HL-60 (cell line): ENCODE measurements at regions not wholly inside any gene's neighbourhood (a gene's known extent, or its start where the extent isn't known, plus 50 kb on each side); places are given as distances from the start of the nearest gene placed in this dataset.

Experiments
- TF ChIP-seq, protein P1 (sequence below): IDR thresholded peaks from one replicate; pipeline ENCODE4 v1.5.1; 2011; ENCODE audit warnings: low read length, control low read depth, inconsistent platforms; ENCODE audit not compliant: insufficient read depth
- TF ChIP-seq, protein P2 (sequence below): IDR thresholded peaks from 2 replicates; pipeline ENCODE4 v1.6.1; 2012; ENCODE audit warnings: low read depth; ENCODE audit not compliant: insufficient replicate concordance

DNA sequence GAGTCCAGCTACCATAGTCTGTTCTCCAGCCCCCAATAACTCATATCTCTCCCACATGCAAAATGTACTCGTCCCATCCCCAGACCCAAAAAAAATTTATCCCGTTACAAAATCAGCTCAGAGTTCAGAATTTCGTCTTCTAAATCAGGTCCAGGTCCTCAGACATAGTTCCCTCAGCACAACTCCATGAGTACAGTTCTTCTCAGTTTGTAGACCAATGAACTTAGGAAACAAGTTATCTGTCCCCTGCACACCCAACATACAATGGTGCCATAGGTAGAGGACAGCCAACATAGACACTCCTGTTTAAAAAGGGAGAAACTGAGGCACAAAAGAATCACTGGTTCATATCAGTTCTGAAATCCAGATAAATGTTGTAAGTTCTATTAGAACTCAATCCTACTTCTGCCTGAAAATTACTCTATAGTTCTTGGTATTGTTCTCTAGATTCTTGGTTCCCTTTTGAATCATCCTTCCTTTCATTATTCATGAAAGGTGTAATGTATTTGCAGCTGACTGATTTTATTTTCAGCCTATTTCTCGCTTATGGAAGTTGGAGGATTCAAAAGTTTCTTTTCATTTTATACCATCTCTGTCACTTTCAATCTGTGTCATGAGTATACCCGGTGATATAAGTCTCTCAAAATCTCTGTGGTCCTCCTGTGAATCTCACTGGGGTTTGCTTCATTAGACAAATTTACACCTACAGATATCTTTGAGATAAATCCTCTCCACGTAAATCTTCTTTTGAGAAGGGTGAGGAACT, 75.8 kb upstream of the TSPAN2 start:
- TF ChIP-seq, protein P1, sequence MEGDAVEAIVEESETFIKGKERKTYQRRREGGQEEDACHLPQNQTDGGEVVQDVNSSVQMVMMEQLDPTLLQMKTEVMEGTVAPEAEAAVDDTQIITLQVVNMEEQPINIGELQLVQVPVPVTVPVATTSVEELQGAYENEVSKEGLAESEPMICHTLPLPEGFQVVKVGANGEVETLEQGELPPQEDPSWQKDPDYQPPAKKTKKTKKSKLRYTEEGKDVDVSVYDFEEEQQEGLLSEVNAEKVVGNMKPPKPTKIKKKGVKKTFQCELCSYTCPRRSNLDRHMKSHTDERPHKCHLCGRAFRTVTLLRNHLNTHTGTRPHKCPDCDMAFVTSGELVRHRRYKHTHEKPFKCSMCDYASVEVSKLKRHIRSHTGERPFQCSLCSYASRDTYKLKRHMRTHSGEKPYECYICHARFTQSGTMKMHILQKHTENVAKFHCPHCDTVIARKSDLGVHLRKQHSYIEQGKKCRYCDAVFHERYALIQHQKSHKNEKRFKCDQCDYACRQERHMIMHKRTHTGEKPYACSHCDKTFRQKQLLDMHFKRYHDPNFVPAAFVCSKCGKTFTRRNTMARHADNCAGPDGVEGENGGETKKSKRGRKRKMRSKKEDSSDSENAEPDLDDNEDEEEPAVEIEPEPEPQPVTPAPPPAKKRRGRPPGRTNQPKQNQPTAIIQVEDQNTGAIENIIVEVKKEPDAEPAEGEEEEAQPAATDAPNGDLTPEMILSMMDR: no peak
- TF ChIP-seq, protein P2, sequence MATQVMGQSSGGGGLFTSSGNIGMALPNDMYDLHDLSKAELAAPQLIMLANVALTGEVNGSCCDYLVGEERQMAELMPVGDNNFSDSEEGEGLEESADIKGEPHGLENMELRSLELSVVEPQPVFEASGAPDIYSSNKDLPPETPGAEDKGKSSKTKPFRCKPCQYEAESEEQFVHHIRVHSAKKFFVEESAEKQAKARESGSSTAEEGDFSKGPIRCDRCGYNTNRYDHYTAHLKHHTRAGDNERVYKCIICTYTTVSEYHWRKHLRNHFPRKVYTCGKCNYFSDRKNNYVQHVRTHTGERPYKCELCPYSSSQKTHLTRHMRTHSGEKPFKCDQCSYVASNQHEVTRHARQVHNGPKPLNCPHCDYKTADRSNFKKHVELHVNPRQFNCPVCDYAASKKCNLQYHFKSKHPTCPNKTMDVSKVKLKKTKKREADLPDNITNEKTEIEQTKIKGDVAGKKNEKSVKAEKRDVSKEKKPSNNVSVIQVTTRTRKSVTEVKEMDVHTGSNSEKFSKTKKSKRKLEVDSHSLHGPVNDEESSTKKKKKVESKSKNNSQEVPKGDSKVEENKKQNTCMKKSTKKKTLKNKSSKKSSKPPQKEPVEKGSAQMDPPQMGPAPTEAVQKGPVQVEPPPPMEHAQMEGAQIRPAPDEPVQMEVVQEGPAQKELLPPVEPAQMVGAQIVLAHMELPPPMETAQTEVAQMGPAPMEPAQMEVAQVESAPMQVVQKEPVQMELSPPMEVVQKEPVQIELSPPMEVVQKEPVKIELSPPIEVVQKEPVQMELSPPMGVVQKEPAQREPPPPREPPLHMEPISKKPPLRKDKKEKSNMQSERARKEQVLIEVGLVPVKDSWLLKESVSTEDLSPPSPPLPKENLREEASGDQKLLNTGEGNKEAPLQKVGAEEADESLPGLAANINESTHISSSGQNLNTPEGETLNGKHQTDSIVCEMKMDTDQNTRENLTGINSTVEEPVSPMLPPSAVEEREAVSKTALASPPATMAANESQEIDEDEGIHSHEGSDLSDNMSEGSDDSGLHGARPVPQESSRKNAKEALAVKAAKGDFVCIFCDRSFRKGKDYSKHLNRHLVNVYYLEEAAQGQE: no peak
